SKM-1 (cell line): ENCODE measurements at regions not wholly inside any gene's neighbourhood (a gene's known extent, or its start where the extent isn't known, plus 50 kb on each side); places are given as distances from the start of the nearest gene placed in this dataset.
A peak's percentile ranks its signal among the peaks of the same experiment; 100 is the strongest.

Source experiments
- DNase-seq: peaks from one replicate; lab custom pipeline; 2025; ENCODE audit not compliant: unreplicated experiment; lab: John Stamatoyannopoulos, UW

DNA sequence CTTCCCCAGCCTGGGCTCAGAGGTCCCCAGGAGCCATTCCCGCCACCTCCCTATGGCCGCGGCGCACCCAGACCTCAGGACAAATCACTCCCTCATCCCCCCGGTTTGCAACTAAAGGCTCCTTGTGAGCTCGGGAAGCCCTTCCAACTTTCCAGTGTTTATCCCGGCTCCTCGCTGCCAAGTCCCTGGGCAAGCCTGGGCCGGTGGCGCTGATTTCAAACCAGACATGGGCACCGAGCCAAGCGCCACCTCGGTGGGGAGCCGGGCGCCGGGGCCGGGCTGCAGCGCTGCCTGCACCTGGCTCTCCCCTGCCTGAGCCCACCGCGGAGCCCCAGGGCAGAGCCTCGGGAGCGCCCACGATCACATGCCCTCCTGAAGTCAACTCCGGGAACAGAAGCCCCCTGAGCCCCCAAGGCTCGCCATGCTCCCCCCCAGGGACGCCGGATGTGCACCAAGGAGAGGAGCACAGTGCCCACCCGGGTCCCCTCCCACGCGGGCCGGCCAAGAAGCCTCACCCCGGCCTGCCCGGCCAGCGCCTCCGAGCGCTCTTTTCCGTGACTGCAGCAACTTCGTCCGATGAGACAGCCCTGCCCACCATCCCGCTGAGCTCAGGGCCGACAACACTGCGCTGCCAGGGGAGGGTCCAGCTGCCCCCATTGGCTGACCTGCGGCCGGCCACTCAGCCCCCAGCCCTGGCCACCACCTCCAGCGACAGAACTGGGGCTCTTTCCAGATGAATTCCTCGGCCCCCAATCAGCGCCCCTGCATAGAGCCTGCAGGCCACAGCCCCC, 50.0 kb downstream of the NCOR2 start:
- DNase-seq, result no peak

DNA sequence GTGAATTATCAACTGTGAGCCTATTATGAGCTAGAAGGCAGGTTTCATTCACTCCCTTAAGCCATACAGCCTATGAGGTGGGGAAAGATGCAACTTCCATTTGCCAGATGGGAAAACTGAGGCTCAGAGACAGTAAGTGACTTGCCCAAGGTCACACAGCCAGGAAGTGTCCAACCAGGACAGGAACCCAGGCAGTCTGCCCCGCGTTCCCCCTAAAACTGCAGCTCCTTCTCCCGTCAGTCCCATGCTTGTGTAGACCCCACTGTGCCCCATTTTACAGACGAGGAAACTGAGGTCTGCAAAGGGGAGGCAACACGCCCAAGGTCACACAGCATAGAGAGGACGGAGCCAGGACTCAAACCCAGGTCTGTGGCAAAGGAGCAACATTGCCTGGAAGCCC, 50.6 kb downstream of the NCOR2 start:
- DNase-seq, result no peak

GRCh38 chr12:124515981-124516380, 51.4 kb downstream of the NCOR2 start:
- no peak for DNase-seq

GRCh38 chr12:124514996-124515932, 52.1 kb downstream of the NCOR2 start:
- no peak for DNase-seq

DNA sequence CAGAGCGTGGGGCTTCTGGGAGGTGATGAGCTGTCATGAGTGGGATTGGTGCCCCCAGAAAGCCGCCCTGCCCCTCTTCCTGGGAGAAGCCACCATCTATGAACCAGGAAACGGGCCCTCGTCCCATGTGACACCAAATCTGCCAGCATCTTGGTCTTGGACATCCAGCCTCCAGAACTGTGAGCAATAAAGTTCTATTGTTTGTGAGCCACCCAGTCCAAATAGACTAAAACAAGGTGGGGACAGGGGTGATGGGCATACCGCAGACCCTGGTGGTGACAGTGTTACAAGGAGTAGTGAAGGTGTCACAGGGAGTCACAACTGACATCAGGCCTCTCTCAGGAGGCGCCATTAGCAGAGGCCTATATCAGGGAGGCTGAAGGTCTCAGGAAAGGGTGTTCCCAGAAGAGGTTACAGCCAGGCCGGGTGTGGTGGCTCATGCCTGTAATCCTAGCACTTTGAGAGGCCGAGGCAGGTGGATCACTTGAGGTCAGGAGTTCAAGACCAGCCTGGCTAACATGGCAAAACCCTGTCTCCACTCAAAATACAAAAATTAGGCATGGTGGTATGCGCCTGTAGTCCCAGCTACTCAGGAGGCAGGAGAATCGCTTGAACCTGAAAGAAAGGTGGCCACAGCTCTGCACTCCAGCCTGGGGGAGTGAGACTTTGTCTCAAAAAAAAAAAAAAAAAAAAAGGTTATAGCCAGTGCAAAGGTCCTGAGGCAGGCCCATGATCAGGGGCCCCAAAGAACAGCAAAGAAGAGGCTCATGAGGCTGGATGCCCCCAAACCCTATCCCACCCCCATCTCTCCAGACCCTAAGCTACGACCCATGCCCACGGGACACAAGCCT, 53.0 kb downstream of the NCOR2 start:
- no peak for DNase-seq

DNA sequence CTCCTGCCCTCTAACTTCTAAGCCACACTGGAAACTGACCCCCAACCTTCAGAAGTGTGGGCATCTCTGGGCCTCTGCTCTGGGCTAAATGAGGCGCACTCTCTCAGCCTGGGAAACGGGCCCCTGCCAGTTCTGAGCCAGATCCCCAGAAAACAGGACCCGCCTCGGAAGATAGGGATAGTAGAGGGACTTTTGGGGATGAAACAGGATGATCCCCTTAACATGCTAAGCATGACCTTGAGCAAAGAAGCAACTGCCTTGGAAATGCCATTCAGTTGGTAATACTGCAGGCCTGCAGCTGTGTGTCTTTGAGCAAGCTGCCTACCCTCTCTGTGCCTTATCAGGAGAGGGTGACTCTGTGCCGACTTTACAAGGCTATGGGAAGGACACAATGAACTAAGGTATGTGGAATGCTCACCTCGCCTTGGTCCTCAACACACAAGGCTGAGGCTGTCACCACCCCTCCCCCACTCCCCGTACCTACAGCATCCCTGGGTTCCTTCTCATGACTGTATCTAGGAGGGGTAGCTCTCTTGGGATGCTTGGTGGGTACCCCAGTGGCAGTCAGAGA, 54.0 kb downstream of the NCOR2 start:
- DNase-seq, result no peak

- no peak for DNase-seq
These were observed 54.6 kb downstream of the NCOR2 start for GRCh38 chr12:124512667-124513296.

- no peak for DNase-seq
These were observed 56.0 kb downstream of the NCOR2 start for GRCh38 chr12:124511259-124511985.

- DNase-seq, result no peak
These were observed 57.0 kb downstream of the NCOR2 start for GRCh38 chr12:124510301-124510970.

GRCh38 chr12:124509676-124510300, 57.6 kb downstream of the NCOR2 start:
- DNase-seq, result no peak

GRCh38 chr12:124509300-124509675, 58.1 kb downstream of the NCOR2 start:
- no peak for DNase-seq

GRCh38 chr12:124508381-124509079, 58.9 kb downstream of the NCOR2 start:
- DNase-seq, result no peak

DNA sequence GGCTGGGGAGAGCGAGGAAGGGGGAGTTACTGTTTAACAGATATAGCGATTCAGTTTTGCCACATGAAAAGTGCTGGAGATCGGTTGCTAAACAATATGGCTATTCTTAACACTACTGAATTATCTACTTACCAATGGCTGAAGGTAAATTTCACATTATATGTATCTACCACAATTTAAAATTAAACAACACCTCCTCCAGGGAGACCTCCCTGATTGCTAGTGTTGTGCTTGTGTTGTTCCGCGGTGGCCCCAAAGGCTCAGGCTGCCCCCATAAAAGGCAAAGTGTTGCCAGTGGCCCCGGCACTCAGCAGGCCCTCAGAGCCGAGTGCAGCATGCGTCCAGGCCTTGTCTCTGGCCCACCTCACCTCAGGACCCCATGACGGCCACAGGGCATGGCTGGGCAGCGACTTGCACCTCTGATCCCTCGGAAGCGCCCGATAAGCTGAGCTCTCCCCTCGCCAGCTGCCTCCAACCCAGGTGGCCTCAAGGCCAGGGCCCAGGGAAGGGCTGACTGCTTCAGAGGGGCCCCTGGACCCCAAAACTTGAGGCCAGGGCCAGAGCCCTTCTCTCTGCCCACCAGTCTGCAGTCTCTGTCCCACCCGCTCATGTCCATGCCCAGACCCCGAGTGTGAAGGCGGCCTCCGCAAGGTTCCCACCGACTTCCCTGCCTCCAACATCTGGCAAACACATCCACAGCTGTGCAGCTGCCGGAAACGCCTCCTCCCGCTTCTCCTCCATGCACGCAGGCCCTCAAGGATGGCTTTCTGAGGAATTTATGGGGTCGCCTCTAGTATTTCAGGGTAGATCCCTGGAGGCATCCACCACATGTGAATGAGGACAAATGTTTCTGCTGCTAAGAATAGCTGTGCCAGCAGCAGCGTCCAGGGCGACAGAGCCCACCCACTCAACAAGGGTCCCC, 60.0 kb downstream of the NCOR2 start:
- DNase-seq, result no peak

DNA sequence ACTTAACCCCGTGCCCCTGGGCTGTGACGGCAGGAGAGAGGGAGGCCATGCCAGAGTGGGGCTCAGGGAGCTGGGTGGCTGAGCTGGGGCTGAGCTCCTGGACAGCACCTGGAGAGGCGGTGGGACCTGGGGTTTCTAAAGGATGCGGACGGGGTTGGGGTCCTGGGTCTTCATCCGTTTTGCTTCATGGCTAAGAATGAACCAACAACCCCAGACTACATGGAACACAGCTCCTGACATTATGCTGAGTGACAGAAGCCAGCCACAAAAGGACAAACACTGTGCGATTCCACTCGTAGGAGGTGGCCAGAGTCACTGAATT, 60.6 kb downstream of the NCOR2 start:
- DNase-seq, result no peak

- DNase-seq, result peak; percentile 46
These were observed 61.1 kb downstream of the NCOR2 start for GRCh38 chr12:124506145-124506831.

DNA sequence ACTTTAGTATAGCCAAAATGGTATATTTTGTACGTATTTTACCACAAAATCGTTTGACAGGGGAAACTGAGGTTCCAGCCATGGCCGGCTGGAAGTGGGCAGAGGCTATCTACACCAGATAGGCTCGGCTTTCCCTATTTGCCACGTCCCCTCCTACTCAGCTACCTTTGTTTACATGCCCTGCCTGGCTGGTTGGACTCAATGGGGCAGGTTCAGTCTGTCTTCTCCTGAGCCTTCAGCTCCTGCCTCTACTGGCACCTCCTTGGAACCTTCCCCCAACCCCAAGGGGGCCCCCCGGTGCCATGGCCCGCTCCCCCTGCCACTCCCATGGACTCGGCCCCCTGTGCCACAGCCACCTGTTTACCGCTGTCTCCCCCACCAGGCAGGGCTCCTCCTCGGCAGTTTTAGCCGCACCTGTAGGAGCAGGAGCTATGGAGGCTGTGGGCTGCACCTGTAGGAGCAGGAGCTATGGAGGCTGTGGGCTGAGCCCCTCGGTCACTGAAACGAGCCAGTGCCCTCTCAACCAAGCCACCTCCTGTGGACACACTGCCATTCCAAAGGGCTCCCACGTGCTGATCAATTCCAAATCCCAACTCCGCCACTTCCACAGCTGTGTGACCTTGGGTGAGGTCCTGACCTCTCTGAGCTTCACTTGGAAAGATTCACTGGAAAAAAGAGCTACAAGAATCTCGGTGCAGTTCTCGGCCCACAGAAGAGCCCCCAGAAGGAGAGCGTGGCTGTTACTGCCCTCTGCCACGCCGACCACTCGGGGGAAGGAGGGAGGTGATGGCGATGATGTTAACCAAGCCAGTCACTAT, 62.2 kb downstream of the NCOR2 start:
- DNase-seq, result peak; percentile 99
